ENCODE measurements at regions not wholly inside any gene's neighbourhood (a gene's known extent, or its start where the extent isn't known, plus 50 kb on each side); places are given as distances from the start of the nearest gene placed in this dataset.
A peak's percentile ranks its signal among the peaks of the same experiment; 100 is the strongest.

DNA sequence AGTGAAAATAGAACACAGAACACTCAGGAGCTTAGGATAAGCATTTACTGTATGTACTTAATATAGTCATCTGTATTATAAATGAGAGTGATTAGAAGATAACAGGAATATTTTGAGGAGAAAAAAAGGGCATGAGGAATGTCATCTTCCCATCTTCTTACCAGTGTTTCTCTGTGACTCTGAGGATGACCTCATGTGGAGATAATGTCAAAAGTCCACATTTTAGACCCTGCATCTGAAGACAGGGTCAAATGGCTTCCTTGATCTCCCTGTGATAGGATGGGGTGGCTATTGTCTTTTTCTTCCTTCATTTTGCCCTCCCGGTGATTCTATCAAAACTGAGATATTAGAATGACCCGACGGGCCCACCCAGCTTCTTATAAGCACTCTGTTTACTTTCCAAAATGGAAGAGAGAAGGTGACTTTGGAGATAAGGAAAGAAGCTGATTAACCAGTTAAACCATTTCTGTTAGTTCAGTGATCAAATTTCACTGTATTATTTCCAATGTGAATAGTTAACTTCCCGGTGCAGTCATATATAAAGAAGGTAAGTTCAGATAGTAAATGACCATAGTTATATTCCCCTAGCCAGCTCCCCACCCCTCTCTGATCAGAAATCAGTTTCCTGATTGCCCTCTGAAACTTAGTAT is 115.7 kb upstream of the SALL4 start:
- no peak for DNase-seq

DNA sequence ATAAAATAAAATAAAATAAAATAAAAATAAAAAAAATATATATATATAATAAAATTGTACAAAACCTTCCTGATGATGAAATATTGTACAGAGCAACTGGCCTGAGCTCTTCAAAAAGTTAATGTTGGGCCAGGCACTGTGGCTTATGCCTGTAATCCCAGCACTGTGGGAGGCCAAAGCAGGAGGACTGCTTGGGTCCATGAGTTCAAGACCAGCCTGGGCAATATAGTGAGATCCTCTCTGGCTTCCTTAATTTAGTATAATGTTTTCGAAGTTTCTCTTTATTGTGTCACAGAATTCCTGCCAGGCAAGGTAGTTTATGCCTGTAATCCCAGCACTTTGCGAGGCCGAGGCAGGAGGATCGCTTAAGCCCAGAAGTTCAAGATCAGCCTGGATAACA is 113.9 kb upstream of the SALL4 start:
- no peak for DNase-seq

DNA sequence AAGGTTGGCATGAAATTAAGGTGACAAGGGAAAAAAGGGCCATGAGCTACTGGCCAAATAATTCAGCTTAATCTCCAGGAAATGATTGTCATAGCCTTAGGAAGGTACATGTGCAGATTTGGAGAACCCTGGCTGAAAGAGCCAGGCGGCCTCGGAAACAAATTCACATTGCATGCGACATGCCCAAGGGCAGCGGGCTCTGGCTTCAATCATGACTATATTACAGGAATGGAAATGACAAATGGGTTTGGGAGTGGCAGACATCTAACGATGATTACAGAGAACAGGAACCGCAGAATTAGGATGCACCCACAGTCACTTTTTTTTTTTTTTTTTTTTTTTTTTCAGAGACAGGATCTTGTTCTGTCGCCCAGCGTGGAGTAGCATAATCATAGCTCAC is 112.4 kb upstream of the SALL4 start:
- no peak for DNase-seq

DNA sequence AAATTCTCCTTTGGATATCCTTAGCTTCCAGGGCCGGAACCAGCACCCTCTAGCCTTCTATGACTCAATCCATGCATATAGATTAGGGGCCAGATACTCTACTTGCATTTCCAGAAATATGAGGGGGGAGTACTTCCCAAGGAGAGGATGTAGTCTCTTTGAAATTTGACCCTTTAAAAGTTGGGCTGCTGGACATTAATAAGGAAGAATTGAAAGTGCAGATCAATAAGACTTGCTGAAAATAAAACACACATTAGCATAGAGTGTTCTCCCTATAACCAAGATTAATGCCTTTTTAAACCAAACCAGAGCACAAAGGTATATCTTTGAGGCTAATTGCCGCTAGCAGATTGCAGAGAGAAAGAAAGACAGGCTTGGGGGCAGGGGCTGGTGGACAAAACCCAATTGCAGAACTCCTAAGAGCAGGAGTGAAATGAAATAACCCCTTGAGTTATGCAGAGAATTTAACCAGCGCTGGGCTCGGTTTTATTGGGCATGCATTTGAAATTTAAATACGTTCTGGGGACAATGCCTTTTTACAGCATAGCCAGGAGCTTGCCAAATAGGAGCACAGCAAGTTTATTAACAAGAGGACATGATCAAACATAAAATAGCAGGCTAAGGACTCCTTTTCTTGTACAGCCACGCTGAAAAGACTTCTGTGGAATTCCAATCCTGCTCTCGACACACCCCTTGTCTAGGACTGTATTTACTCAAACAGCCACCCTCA is 108.2 kb upstream of the SALL4 start:
- DNase-seq: no peak

DNA sequence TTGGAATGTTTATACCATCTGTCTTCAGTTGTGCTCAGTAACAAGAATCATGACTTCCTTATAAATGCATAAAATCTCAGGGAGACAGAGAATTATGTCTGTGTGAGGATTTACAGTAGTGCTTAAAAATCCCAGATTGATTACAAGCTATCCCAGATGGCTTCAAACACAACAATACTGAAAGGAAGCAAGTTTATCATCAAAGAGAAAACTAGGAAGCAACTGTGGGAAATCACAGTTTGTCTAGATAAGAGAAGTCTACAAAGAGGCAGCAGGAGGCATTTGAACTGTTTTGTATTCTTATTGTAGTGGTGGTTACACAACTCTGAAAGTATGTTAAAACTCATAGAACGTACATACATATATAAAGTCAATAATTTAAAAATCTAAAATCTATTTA is 104.4 kb upstream of the SALL4 start:
- DNase-seq: peak; percentile 78

DNA sequence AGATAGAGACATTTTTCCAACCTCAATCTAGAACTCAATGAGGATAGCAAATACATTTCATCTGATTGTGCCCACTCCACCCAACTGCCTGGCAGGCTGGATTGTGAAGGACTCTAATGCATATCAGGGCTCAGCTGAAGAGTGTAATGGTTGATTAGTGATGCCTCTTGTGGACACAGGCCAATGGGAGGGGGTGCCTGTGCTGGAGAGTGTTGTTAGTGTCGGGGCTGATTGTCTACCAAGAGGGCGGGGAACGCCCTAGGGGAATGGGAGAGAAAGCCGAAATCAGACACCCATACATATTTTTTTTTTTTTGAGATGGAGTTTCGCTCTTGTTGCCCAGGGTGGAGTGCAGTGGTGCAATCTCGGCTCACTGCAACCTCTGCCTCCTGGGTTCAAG is 103.7 kb upstream of the SALL4 start:
- no peak for DNase-seq

DNA sequence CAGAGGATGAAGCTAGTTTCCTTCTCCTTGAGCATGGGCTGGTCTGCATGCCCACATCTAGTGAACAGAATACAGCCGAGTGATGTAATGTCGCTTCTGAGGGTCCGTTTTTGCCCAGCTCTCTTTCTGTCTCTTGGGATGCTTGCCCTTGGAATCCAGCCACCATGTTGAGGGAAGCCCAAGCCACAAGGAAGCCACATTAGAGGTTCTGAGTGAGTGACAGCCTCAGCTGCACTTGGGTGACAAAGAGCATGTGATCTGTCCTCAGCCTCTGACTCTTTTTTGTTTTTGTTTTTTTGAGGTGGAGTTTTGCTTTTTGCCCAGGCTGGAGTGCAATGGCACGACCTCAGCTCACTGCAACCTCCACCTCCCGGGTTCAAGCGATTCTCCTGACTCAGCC is 100.6 kb upstream of the SALL4 start:
- no peak for DNase-seq

DNA sequence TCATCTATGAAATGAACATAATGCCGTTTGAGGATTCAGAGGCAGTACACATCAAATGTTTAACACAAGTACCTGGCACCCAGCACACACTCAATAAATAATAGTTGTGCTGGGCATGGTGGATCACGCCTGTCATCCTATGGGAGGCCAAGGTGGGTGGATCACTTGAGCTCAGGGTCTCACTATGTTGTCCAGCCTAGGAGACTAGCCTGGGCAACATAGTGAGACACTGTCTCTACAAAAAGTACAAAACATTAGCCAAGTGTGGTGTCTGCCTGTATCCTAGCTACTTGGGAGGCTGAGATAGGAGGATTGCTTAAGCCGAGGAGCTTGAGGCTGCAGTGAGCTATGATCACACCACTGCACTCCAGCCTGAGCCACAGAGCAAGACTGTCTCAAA is 98.1 kb upstream of the SALL4 start:
- no peak for DNase-seq

DNA sequence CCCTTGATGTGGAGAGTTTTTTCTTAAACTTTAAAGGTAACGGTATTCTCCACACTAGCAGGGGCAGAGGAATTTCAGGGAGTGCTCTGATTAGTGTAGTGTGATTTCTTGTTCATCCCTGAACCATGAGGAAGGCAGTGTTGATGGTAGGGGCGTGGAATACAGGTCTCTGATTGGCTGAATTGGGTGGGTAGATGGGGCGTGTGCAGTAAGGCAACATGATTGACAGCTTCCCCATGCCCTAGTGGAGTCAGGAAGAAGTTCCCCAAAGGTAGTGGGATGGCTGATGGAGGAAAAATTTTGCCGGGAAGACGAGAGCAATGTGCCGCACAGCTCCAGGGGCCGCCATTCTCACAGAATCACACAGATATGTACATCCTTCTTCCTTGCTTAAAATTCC is 97.4 kb upstream of the SALL4 start:
- no peak for DNase-seq

DNA sequence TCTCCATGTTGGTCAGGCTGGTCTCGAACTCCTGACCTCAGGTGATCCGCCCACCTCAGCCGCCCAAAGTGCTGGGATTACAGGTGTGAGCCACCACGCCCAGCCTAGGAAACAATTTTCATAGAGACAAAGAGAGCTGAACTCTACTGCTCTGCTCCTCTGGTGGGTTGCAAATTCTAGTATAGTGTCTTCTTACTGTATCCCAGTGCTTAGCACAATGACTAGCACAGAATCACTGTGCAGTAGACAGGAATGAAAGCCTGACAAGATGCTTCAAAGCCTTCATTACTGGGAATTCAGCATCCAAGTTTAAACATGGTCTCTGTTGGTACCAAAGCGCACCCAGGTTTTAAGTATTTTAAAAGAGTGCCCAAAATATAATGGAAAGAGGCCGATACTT is 96.5 kb upstream of the SALL4 start:
- no peak for DNase-seq

DNA sequence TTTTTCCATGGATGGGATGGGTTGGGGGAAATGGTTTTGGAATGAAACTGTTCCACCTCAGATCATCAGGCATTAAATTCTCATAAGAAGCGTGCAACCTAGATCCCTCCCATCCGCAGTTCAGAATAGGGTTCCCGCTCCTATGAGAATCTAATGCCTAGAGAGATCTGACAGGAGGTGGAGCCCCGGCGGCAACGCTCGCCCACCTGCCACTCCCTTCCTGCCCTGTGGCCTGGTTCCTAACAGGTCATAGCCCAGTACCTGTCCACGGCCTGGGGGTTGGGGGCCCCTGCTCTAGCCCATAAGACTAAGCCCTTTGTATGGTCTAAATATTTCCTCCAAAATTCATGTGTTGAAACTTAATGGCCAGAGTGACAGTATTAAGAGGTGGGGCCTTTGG is 92.3 kb upstream of the SALL4 start:
- DNase-seq: no peak

DNA sequence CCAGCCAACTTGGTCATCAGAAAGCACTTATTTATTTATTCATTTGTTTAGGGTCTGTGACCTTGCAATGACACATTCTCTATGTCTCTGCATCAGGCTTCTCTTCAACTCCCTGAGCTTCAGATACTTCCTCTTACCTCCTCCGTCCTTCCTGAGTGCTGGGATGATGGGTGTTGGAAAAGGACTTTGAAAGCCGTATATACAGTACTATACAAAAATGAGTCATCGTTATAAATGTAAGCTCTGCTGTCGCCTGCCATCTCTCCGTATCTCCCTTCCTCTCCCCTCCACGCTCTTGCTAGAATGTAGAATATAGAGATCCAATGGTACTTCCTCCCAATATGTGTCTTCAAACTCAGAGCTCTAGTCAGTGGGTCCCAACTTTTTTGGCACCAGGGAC is 91.9 kb upstream of the SALL4 start:
- no peak for DNase-seq

DNA sequence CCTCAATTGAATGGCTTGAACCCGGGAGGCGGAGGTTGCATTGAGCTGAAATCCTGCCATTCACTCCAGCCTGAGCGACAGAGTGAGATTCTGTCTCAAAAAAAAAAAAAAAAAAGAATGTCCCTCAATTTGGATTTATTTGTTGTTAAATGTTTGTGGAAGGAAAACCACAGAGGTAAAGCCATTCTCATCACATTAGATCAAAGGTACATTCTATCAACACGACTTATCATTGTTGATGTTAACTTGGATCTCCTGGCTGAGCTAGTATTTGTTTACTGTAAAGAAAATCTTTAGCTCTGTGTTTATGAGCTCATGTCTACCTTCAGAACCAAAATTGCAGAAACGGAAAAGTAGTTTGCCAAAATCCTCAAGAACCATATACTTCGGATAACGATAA is 91.4 kb upstream of the SALL4 start:
- DNase-seq: no peak

DNA sequence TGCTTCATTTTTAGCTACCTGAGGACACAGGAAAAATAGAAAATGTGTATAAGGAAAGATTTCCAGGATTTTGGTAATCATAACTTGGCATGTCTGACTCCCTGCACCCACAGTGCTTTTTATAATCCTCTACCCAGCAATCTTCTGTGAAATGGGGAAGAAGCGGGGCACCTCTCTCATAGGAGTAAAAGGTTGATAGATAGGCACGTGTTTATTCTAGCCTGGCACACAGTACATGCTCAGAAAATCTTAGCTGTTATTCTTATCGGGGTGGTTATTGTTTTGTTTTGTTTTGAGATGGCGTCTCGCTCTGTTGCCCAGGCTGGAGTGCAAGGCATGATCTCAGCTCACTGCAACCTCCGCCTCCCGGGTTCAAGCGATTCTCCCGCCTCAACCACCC is 87.7 kb upstream of the SALL4 start:
- no peak for DNase-seq

DNA sequence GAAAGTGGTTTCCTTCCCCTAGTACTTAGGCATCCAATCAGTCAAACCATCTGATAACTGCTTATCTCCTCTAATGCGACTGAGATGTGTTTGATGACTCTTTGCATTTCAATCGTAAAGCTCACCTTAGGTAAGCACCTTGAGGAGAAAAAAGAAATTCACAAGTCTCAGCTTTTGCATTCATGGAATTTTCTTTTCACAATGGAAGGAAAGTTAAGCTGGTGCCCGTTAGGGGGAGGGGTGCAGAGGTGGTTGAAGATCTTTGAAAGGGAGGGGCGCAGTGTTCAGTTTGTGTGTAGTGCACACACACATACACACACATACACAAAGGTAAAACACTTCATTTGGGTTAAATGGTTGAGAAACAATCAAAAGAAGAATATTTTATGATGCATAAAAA is 87.1 kb upstream of the SALL4 start:
- DNase-seq: no peak

DNA sequence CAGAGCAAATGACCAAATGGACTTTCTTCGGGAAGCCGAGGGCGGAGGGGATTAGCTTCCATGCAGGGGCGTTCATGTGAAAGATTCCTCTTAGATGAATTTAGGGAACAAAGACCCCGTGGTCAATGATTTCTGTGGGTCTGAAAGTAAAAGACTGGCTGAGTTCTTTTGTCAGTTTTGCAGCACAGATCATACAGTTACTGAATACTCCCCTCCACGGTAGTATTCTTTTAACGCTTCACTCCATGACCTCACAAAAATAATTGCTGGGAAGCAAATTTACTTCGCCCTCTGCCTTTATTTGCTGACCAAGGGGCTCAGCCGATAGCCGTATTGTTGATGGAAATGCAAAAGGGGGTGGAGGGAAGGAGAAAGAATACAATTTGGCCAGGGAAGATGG is 86.0 kb upstream of the SALL4 start:
- no peak for DNase-seq

DNA sequence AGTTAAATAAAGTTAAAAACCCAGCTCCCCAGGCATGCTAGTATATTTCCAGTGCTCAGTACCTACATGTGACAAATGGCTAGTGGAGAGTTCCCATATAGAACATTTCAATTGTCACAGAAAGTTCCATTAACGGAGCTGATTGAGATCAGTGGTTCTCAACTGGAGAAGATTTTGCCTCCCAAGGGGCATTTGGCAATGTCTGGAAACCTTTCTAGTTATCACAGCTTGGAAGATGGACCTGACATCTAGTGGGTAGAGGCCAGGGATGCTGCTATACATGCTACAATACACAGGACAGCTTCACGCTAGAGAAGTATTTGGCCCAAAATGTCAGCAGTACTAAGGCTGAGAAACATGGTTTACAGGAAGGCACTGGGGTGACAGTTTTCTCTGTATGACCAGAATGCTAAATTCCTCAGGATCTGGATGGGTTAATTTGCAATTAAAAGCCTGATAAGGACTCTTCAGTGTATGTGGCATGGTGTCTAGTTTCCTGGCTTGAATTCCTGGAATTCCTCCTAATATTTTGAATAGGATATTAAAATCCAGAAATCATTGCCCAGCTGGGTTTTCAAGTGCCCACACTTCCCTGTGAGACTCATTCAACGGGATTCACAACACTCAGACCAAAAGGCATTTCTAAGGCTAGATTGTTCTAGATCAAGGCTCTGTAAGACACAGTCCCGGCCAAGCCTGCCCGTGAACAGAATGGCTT is 84.7 kb upstream of the SALL4 start:
- peak; percentile 69 for DNase-seq

DNA sequence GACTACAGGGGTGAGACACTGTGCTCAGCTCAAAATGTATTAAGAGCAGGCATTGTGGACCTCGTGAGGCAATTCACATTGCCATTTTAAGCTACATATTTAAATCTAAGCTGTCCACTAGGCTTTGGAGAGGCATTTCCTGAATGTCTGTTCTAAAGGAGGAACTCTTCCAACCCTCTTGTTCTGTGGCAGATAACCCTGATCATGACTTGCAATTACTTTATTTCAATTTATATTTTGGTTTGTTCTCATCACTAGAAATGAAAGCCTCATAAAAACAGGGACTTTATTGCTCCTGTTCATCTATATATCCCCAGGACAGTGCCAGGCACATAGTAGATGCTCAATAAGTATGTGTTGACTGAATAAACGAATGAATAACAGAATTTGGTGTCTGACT is 84.0 kb upstream of the SALL4 start:
- DNase-seq: no peak

DNA sequence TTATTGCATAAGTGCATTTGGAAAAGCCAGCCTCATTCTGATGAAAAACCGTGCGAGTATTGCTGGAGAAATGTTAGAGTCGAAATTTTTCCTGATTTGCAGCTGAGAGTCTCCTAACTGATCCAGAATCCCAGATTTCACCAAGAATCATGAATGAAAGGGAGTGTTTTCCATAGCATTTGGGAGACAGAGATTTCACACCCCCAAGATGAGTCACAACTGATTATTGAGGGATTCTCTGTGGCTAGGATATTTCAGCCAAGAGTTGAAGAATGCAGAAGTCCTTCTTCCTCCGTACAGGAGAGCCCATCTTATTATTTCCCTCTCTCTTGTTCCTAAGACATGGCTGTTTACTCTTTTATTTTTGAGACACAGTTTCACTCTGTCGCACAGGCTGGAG is 82.2 kb upstream of the SALL4 start:
- DNase-seq: no peak

DNA sequence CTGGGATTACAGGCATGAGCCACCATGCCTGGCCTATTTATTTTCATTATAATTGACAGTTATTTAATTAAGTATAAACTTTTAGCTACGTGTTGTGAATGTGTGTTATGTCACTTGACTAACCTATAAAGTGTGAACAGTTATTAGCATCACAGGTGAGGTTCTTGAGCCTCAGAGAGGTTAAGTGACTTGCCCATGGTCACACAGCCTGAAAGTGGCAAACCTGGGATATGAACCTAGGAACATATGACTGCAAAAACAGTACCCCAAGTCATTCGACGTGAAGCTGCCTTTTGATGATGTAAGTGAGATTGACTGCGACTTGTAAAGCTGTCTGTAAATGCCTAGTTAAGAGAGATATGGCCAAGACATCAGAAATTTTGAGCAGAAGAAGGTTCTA is 77.9 kb upstream of the SALL4 start:
- no peak for DNase-seq

DNA sequence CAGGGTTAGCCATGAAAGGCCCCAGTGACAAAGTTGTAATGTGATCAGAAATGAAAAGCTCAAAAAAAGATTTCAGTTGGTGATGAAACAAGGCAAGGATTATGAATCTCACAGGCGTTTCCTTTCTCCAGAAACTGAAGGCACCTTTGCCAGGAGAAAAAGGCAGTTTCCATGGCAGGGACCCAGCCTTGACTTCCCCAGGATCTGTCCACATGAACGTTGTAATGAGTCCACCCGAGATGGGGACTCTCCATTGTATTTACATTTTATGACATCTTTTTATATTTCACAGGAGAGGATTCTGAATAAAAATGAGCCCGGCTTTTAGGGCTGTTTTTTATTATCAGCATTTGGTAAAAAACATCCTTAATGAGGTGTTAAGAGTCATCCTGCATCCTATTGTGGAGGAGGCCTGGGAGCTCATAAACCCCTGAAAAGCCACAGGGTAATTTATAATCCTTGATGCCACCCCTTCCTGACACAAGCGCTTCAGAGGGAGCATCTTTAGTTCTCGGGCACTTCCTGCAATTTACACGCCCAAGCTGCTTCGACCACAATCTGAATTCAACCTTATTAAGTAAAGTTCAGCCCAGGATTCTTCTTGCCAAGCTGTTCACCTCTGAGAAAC is 74.1 kb upstream of the SALL4 start:
- no peak for DNase-seq

DNA sequence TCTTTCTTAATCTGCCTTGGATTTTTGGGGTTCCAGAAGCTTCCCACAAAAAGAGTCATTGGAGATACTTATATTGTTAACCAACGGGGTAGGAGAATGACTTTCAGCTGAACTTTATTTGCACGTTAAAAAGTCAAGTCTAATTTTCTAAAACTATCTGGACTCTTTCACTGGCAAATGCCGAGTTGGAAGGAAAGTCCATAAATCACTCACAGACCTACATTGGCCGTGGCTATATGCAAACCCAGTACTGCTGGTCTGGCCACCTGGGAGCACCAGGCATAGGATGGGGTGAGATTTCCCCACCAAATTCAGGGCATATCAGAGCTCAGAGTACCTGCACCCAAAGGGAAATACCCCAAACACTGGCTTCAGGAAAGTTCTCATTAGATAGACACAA is 71.3 kb upstream of the SALL4 start:
- no peak for DNase-seq

DNA sequence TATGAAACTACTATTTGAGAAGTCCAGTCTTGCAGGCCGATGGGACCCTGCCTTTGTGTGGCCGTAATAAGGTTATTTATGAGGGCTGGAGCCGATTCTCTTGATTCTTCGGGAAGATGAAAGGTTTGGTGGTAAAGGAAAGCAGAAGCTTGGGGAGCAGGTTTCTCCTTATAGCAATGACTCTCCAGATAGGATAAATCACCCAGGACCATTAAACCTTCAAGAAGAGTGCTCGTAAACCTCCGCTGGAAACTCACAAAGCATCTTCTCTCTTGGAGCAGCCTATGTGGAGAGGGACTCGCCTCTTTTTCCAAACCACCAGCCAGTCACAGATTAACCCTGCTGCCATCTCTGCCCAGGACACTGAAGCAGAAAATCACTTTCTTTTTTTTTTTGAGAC is 69.6 kb upstream of the SALL4 start:
- DNase-seq: no peak

DNA sequence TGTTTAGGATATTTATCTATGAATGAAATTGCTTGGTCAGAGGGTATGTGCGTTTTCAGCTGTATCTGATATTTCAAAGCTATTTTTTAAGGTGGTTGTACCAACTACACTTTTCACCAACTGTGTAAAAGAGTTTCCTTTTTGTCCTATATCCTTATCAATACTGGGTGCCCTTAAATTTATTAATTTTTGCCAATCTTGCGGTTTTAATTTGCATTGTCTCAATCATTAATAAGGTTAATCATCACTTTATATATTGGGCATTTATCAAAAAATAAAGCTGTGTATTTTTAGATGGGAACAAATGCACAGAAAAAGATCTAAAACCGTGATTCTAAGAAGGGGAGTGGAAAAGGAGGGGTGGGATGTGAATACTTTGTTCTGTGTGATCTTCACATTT is 66.7 kb upstream of the SALL4 start:
- DNase-seq: no peak

All from dermis blood vessel endothelial cell (primary cell).